HG03354 (cell line): ENCODE measurements at regions not wholly inside any gene's neighbourhood (a gene's known extent, or its start where the extent isn't known, plus 50 kb on each side); places are given as distances from the start of the nearest gene placed in this dataset.

ENCODE experiments used
- ATAC-seq: cut with Tn5 transposase; IDR thresholded peaks from one replicate; pipeline ENCODE4 v1.9.1; 2021; ENCODE audit warnings: mild to moderate bottlenecking; ENCODE audit not compliant: unreplicated experiment, poor library complexity, severe bottlenecking

- no peak for ATAC-seq
Observed at GRCh38 chr3:189537135-189537534, 94.1 kb upstream of the TP63 start.

DNA sequence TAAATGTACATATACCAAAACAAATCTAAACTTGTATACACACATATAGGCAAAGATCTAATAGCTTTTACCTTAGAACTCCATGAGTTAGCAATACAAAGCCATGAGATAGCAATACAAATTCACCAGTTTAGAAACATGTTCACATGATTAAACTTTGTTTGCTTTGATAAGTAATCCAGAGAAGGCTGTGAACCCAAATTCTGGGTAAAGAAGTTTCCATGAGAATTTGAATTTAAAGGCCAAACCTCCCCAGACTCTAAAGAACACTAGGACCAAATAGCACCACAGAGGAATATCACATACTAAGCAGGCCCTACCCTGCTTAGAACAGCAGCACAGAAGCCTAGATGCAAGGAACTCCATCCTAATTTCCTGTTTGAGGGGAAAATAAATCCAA lies 83.7 kb upstream of the TP63 start:
- ATAC-seq, result no peak

DNA sequence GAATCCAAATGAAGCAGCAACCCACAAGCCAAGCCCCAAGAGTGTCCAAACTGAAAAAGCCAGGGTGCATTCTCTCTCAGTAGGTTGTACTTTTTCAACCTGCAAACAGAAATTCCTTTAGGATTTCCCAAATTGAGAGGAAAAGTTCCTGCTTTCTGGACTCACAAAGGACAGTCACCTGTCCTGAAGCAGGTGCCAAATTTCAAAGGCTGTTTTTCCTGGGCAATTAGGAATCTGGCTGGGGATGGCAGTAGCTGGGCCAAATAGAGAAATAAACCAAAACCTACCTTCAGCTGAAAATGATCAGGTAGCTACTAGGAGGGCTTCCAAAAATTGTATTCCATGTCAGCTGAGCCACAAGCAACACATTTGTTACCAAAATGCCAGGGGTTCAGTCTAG lies 83.1 kb upstream of the TP63 start:
- ATAC-seq, result no peak

DNA sequence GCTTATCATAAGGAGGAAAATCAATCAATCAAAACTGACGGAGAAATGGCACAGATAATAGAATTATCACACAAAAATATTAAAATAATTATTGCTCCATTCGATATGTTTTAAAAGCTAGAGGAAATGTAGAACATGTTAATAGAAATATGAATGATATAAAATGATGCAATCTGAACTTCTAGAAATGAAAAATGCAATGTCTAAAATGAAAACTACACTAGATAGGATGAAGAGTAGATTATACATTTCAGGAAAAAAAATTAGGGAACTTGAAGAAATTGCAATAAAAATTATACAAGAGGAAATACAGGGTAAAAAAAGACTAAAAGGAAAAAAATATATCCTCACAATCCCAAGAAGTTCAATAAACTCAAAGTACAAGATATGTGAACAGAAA lies 80.2 kb upstream of the TP63 start:
- no peak for ATAC-seq

- ATAC-seq, result no peak
Observed at GRCh38 chr3:189554868-189555557, 76.2 kb upstream of the TP63 start.

DNA sequence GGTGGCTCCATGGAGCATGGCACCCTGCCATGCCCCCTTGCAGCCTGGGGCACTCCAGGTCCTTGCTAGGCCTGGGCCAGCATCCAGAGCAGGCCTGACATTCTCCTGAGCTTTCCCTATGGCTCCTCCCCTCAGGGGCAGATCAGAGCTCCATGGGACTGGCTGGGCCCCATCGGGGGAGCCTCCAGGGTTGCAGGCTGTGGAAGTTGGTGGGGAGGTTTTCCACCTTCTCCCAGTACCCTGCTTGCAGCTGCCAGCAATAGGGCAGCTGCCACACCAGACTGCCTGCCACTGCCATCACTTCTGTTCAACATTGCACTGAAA lies 75.7 kb upstream of the TP63 start:
- ATAC-seq, result no peak

DNA sequence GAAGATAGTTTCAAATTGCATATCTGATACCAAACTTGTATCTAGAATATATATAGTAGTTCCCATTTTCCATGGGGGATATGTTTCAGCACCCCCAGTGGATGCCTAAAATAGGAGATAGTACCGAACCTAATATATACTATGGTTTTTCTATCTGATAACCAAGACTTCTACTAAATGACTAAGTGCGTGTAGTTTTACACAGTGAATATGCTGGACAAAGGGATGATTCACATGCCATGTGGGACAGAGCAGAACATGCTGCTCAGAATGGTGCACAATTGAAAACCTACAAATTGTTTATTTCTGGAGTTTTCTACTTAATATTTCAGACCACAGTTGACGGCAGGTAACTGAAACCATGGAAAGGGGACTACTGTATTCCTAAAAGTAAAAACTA lies 73.4 kb upstream of the TP63 start:
- no peak for ATAC-seq

- ATAC-seq, result no peak
Observed at GRCh38 chr3:189561256-189561655, 69.9 kb upstream of the TP63 start.

GRCh38 chr3:189563853-189564563 lies 67.2 kb upstream of the TP63 start:
- ATAC-seq, result peak; percentile 81

GRCh38 chr3:189566550-189567130 lies 64.5 kb upstream of the TP63 start:
- no peak for ATAC-seq

- no peak for ATAC-seq
Observed at GRCh38 chr3:189567322-189567721, 63.9 kb upstream of the TP63 start.

- peak; percentile 29 for ATAC-seq
Observed at GRCh38 chr3:189567766-189568420, 63.3 kb upstream of the TP63 start.

GRCh38 chr3:189568961-189569360 lies 62.2 kb upstream of the TP63 start:
- no peak for ATAC-seq

DNA sequence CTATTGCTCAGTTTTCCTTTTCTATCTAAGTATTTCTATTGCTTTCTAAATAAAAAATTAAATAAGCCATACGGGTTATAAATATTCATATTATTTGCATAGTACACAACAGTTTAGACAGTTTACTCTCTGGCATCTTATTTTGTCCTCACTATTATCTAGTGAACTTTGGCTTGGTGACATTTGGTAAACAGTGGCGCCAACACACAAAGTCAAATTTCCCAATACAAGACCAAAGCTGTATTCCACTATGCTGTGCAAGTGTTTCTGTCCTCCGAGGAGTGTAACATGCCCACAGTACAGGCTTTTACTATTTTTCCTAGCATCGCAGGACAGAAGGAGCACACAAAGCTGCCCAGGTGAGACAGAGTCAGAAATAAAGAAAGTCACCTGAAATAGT lies 61.7 kb upstream of the TP63 start:
- ATAC-seq, result no peak

DNA sequence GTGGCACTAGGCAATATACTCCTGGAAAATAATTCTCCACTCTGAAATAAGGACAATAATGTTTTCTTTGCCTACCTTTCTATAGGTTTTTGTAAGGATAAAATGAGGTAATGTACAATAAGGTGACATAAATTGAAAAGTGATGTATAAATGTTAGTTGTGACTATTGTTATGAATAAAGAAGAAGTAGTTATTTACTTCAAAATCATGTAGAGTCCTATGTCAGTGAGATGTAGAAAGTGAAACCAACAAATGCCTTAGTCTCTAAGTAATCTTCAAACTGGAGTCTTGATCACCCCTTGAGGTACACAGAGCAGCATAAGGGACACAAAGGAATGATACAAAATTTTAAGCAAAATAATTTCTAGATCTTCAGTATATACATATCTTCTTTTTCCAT lies 60.3 kb upstream of the TP63 start:
- peak; percentile 61 for ATAC-seq

DNA sequence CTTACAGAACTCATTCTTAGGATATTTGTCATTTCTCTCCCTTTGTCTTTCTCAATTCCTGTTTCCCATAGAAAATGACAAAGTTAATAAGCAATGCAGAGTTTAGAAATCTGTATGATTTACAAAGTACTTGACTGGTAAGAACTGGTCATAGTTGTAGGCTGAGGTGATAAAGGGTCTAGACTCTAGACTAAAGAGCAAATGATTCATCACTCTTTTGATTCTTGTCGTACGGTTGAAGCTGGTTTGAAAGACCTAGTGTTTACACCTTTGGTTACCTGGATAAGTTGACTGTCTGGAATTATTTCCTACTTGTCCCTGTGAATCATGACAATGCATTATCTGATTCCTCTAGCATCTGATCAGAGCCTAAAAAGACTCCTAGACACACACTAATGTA lies 58.9 kb upstream of the TP63 start:
- peak; percentile 31 for ATAC-seq

DNA sequence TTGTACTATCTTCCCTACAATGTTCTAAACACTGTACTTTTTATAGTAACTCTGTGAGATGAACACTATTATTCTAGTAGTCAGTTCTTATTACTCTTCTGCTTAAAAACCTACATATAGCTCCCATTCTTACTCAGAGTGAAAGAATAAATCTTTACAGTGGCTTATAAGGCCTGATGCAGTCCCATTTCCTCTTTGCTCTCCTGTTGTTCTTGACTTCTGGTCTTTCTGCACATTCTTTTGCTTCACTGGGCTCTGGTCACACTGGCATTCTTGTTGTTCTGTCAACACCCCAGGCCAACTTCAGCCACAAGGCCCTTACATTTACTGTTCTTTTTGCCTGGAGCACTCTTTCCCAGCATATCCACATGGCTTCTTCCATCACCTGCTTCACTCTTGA lies 58.2 kb upstream of the TP63 start:
- ATAC-seq, result peak; percentile 36

DNA sequence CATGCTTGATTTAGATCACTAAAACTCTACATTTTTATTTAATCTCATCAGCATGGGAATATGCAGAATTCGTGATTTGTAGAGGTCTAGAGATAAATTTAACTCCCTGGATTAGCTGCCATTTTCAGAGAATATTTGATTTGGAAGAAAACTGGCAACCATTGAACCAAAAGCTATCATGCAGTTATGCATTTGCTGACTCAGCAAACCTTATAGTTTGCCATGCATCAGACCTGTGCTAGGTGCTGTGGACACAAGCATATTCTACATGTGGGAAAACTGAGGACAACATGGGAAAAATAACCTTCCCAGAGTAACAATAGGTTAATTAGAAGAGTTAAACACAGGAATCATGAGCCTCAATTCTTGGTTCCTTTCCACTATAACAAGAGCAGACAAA lies 54.7 kb upstream of the TP63 start:
- no peak for ATAC-seq

DNA sequence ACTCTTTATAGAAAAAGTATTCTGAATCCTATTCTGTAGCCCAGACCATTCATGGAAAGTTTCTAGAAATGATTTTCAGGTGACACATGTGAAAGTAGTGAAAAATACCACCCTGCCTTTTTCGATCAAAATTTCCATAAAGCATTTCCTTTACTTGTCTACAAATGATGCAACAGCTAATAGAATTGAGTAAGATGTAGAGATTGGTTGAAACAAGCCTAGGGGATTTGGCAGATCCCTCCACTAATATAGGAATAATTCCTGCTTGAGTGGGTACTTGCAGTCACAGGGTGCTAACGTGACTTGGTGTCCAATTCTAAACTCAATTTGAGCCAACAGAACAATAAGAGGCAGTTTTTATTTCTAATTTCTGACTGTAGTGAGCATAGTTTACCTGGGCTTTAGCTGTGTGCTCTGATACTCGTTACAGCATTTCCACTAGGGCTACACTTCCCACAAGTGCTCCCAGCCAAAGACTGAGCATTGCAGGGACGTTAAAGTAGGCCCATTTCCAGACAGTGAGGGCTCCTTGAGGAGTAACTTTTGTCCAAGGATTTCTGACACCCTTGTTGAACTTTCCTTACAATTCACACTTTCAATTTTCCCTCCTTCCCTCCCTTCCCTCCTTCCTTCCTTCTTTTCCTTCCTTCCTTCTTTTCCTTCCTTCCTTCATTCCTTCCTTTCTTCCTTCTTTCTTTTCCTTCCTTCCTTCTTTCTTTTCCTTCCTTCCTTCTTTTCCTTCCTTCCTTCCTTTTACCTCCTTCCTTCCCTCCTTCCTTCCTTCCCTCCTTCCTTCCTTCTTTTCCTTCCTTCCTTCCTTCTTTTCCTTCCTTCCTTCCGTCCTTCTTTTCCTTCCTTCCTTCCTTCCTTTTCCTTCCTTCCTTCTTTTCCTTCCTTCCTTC lies 53.9 kb upstream of the TP63 start:
- no peak for ATAC-seq

GRCh38 chr3:189580190-189580589 lies 51.0 kb upstream of the TP63 start:
- ATAC-seq, result no peak
